ENCODE measurements at regions not wholly inside any gene's neighbourhood (a gene's known extent, or its start where the extent isn't known, plus 50 kb on each side); places are given as distances from the start of the nearest gene placed in this dataset.
"Not testable (repeated sequence)": the region's sequence is repeated elsewhere in the genome, so short reads cannot be mapped to it uniquely, and the experiment has no call there.

DNA sequence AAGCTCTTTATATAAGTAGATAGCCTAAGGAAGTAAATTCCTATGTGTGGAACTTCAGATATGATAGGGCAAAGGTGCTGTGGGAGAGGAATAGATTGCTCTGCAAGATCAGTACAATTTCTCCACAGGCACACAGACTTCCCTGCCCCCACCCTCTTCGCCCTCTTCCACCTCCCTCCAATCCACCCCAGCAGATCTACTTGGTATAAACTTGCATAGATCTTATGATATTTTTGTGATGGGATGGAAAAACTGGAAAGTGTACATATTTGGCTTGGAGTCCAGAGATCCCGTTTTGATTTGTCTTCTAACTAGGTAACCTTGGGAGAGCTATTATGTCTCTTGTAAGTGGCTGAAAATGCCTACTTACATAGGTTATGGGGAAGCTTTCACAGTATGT is 586.3 kb upstream of the USP24 start:
- no peak for DNase-seq

DNA sequence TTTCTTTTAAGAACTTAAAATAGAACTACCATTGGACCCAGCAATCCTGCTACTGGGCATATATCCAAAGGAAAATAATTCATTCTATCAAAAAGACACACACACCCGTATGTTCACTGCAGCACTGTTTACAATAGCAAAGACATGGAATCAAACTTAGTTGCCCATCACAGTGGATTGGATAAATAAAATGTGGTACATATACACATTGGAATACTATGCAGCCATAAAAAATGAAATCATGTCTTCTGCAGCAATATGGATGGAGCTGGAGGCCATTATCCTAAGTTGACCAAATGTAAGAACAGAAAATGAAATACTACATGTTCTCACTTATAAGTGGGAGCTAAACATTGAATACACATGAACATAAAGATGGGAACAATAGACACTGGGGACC is 585.3 kb upstream of the USP24 start:
- no peak for DNase-seq

DNA sequence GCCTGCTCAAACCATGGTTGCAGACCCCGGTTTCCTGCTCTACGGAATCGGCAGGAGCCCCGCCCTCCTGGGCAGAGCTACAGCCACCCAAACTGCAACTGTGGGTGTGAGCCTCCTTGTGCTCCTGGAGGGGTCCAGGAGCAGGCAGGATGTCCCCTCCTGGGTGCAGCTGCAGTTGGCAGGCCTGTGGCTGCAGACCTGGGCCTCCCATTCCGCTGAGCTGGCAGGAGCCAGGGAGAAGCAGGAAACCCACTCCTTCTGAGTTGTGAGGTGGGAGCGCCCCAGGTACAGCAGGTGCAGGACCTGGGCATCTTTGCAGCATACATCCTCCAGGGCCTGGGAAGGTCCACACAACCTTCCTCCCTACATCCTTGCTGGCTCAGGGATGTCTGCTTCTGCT is 578.7 kb upstream of the USP24 start:
- DNase-seq, result no peak

DNA sequence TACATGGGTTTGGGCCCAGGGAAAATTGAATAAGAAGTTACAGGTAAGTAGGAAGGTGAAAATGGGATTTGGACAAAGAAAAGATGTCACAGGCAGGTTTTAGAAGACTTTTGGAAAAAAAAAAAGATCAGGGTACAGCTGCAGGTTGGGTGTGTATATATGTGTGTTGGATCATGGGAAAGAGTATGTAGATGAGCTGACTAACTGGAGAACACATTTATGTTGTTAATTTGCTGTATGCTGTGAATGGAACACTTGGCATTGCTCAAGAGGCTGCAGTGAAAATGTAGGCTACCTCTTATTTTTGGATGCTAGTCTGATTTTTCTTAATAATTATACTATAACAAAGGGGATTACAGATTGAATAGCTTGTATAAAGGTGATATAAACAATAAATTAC is 577.7 kb upstream of the USP24 start:
- no peak for DNase-seq

DNA sequence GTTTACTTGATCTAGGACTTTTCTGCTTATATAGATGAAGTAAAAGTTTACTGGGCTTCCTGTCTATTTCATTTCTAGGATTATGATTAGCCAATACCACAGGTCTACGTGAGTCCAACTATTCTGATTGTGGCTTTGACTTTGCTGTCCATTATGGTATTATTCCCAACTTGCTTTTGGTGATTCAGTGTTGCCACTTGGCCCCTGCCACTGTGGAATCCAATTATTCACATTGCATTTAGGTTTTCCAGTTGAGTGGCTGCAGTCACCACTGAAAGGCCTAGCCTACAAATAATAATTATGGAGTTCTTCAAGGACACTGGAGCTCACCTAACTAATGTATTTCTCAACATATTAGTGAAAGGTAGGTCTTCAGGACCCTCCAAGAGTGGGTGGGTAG is 574.3 kb upstream of the USP24 start:
- DNase-seq, result no peak

GRCh38 chr1:55786396-55786795 is 571.2 kb upstream of the USP24 start:
- DNase-seq, result no peak

DNA sequence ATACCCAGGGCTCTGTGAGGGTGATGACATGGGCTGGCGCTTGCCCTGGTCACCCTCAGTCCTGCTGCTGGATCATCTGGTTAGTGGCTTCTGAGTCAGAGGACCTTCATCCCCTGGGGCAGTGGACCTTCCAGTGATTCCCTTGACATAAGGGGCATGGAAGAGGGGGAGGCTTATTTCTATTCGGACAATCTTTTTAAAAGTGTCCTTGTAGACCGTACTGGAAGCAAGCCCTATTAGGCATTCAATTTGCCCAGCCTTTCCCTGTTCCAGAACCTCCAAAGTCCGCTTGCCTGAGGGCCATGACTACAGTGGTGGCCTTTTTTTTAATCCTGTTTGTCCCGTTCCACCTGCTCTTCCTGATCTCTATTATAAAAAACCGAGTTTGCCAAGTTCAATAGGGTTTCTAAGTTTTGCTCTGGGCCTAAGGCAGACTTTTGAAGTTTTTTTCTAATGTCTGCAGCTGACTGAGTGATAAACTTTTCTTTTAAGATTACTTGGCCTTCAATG is 569.8 kb upstream of the USP24 start:
- not testable (repeated sequence) for DNase-seq

DNA sequence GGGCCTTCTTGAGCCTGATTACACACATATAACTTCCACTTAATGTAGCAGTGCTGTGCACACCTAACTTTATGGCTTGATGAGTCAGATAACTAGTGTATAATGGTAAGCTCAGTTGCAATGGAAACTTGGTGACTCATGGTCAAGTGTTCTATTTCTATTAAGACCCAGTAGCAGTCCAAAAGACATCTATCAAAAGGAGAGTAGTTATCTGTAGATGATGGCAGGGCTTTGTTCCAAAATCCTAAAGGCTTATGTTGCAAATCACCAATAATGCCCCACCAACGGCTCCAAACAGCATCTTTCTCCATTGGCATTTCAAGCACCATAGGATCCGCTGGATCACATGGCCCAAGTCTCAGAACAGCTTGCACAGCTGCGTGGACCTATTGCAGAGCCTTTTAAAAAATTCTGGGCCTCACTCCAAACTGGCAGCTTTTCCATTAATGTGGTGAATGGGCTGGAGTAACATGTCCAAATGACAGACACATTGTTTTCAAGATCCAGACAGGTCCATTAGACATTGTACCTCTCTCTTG is 566.8 kb upstream of the USP24 start:
- peak; percentile 8 for DNase-seq

DNA sequence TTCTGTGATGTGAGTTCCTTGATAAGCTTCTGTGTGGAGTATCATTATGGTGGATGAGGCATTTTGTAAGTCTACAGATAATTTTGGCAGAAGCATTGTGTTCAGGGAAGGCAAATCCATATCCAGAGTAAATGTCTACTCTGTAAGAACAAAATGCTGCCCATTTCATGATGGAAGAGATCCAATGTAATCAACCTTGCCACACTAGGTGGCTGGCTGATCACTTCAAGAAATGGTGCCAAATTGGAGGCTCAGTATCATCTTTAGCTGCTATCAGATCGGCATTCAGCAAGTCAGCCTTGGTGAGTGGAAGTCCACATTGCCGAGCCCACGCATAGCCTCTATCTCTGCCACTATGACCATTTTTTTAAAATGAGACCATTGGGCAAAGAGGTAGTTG is 565.8 kb upstream of the USP24 start:
- DNase-seq, result no peak

DNA sequence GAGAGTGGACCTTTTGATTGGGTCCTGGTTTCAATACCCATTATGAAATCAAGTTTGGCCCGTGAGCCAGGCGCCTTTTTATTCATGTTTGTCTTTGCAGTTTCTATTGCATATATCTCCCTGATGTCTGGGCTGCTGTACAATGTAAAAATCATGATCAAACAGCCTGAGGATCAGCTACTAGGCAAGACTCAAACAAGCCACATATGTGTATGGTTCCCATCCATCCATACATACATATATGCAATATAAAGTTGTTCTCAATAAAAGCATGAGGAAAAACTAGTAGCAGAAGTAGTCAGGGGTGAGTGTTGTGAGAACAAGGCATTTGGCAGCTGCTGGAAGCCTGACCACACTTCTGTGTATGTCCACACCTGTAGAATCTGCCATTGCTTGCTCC is 562.4 kb upstream of the USP24 start:
- no peak for DNase-seq

- DNase-seq, result no peak
These were observed 559.8 kb upstream of the USP24 start for GRCh38 chr1:55775007-55775406.

GRCh38 chr1:55774446-55774845 is 559.3 kb upstream of the USP24 start:
- DNase-seq, result no peak

- no peak for DNase-seq
These were observed 558.2 kb upstream of the USP24 start for GRCh38 chr1:55773211-55773940.

DNA sequence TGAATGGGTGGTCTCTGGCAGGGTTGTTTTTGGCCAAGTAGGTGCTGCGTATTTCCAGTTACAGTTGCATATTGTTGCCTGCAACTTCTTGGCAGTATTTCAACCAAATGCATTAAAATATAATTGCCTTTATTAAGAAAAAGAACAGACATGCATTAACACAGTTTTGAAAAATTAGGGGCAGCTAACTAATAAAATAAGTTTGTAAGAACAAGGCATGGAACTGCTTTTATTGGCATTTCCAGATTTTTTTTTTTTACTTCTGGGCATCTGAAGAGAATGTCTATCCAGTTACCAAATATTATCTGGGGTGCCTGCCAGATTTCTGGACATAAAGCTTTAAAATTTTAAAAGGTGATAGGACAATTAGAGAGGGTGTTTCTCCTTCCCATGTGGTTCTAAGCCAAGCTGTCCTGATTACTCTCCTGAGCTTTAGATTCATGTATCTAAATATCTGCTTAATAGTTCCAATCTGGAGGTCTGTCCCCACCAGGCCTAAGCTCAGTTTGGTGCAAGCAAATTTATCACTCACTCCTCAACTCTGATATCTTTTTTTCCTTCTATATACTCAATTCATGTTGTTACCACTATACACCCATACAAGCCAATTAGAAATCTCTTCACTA is 553.3 kb upstream of the USP24 start:
- no peak for DNase-seq

GRCh38 chr1:55767171-55767570 is 552.0 kb upstream of the USP24 start:
- no peak for DNase-seq

GRCh38 chr1:55765505-55765904 is 550.3 kb upstream of the USP24 start:
- DNase-seq, result not testable (repeated sequence)

DNA sequence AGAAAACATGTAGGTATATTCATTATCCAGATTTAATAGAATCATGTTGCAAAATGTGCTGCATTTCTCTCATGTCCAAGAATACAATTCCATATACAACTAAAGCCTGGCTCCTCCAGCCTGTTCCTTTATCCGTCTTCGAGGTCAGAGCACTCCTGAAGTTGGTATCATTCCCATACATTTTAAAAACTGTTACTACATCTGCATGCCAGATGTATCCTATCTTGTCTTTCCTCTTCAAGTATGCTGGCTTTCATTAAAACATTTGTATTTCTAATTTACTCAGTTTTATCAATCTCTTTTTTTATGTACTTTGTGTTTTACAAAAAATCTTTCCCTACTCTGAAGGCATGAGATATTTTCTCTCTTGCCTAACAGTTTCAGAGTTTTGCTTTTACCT is 536.6 kb upstream of the USP24 start:
- DNase-seq, result no peak

DNA sequence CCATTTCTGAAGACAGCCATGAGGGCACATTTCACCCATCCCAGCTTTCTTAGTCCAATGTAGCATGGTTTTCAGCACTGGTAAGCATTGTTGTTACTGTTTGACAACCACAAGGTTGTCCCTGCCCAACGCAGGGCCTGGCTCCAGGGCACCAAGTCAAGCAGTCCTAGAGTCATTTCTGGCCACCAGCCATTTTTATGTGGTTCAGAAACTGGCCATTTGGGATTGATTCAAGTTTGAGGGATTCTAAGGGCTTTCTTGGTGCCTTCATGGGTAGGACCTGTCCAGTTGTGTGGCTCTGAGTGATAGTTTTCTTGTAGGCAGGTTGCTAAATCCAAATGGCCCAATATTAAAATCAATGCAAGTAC is 535.4 kb upstream of the USP24 start:
- DNase-seq, result no peak

DNA sequence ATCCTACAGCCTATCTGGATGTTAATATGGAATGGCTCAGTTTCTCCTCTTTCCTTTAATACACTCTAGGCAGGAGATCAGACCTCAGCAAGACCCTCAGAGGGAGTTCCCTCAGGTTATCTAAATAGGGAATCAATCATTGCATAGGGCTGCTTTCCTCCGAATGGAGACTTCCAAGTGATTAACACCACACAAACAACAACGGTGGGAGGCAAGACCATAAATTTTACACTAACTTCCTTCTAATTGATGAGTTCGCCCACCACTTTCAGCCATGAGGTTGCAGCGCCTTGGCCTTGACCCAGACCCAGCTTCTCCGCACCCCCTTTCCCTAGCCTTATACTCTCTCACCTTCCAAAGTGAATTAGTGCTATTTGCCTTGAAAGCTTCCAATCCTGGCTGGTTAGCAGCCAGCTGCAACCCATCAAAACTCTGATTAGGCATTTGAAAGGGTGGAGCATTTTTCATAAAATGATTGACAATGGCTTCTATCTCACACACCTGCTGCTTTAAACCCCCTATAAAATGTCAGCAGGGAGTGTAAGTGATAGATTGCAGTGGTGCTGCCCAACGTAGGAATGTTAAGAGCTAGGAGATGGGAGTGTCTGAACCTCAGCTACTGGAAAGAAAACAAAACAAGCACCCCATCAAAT is 534.9 kb upstream of the USP24 start:
- DNase-seq, result no peak

GRCh38 chr1:55747408-55747841 is 532.3 kb upstream of the USP24 start:
- no peak for DNase-seq

DNA sequence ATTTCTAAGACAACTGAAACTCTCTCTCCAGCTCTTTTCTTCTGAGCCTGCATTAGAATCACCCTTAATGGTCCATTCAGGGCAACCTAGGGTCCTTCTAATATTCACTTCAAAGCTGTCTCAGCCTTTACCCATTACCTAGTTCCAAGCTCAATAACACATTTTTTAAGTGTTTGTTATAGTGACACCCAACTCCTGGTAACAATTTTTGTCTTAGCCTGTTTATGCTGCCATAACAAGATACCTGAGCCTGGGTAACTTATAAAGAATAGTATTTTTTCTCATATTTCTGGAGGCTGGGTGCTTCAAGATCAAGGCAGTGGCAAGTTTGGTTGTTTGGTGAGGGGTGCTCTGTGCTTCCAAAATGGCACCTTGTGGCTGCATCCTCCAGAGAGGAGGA is 531.5 kb upstream of the USP24 start:
- DNase-seq, result no peak

GRCh38 chr1:55741516-55741915 is 526.4 kb upstream of the USP24 start:
- DNase-seq, result no peak

- DNase-seq, result no peak
These were observed 519.9 kb upstream of the USP24 start for GRCh38 chr1:55735106-55735505.

DNA sequence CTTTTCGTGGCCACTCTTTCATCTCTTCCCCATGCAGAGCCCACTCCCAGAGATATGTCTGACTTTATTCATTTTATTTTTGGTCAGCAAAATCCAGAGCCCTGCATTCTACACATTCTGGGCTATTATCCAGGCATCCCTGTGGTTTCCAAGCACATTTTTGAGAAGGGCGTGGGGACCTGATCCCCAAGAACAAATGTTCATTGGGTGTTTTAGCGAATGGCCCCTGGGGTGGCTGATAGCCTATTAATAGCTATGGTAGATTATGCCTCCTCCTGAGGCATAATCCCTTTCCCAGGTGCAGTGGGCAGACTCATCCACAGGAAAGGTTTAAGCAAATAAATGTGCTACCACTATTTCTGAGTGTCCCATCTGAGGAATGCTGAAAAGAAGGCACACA is 511.8 kb upstream of the USP24 start:
- no peak for DNase-seq
